ENCODE measurements at regions not wholly inside any gene's neighbourhood (a gene's known extent, or its start where the extent isn't known, plus 50 kb on each side); places are given as distances from the start of the nearest gene placed in this dataset.

DNA sequence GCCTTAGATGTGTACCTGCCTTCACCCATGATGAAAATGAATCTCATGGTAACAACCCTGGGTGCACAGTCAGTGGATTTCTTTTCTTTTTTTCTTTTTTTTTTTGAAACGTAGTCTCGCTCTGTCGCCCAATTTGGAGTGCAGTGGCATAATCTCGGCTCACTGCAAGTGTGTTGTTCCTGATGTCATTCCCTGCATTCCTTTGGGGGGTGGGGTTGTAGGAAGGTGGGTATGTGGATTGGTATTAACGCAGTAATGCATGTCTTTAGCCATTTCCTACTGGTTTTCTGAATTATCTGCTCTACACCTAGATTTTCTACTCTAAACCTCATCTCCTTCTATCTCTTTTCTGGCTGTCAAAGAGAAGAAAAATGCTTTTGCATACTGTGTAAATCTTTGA, 146.6 kb downstream of the RNF144B start:
- TF ChIP-seq EZH2 (IDR thresholded peaks at IDR 0.05; ENCODE audit: low read depth), result no peak
- TF ChIP-seq, protein P1, sequence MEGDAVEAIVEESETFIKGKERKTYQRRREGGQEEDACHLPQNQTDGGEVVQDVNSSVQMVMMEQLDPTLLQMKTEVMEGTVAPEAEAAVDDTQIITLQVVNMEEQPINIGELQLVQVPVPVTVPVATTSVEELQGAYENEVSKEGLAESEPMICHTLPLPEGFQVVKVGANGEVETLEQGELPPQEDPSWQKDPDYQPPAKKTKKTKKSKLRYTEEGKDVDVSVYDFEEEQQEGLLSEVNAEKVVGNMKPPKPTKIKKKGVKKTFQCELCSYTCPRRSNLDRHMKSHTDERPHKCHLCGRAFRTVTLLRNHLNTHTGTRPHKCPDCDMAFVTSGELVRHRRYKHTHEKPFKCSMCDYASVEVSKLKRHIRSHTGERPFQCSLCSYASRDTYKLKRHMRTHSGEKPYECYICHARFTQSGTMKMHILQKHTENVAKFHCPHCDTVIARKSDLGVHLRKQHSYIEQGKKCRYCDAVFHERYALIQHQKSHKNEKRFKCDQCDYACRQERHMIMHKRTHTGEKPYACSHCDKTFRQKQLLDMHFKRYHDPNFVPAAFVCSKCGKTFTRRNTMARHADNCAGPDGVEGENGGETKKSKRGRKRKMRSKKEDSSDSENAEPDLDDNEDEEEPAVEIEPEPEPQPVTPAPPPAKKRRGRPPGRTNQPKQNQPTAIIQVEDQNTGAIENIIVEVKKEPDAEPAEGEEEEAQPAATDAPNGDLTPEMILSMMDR (conservative IDR thresholded peaks at IDR 0.05), result no peak
- no peaks in the 10 kb centered on the region for H3K36me3 ChIP-seq (ENCODE audit: low read depth)

DNA sequence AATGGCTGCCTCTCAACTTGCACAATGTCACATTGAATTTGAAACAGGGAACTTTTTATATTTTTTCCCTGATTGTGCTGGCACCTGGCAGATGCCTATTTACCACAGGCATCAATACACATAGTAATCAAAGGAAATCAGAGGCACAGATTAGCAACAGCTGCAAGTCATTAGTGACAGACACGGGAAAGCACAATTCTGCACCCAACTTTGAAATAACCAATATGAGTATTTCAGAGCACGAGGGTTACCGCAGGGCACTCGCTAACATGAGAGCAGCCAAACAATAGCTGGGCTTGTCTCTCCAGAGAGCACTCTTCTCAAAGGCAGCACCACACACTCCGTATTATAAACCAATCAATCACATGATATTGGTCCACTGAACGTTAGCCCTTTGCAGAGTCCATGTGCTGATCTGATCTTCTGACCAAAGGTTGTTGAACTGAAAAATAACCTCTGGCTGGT, 149.5 kb downstream of the RNF144B start:
- H3K27ac ChIP-seq, result no peak overlapping the region
- H3K9me3 ChIP-seq (ENCODE audit: insufficient read depth, low read depth), result no peaks in the 10 kb centered on the region
- no peak overlapping the region for H3K4me3 ChIP-seq
- TF ChIP-seq EZH2 (IDR thresholded peaks at IDR 0.05; ENCODE audit: low read depth), result no peak
- TF ChIP-seq, protein P1 (conservative IDR thresholded peaks at IDR 0.05), result no peak
- H3K4me2 ChIP-seq, result no peak overlapping the region
- H3F3A ChIP-seq (ENCODE audit: insufficient read depth, low read depth), result no peaks in the 10 kb centered on the region
- H3K36me3 ChIP-seq (ENCODE audit: low read depth), result no peaks in the 10 kb centered on the region
- no peaks in the 10 kb centered on the region for H4K20me1 ChIP-seq (ENCODE audit: insufficient read depth)
- no TSS peak for BruUV-seq (replicated peaks)
- intact Hi-C loops (cut with micrococcal nuclease; ENCODE audit: unreplicated experiment), result no loop called here
- DNase-seq, result no peak
- peaks cover 14% of the 10 kb centered on the region; the same call in 1 of the 2 replicates for H3K27me3 ChIP-seq (ENCODE audit: insufficient read depth, low read depth)
- no peak overlapping the region for H2AFZ ChIP-seq
- CTCF ChIA-PET, result no interaction called here
- H3K4me1 ChIP-seq (replicated peaks; ENCODE audit: insufficient read depth), result no peaks in the 10 kb centered on the region
- H3K9me2 ChIP-seq (ENCODE audit: insufficient read depth), result no peaks in the 10 kb centered on the region
- POLR2A ChIA-PET (ENCODE audit: unreplicated experiment), result interaction anchor here (0.6 kb wide), 1 partner anchor 312 kb away, joined by 3 read pairs; no protein-coding TSS in a partner anchor
- H3K79me2 ChIP-seq (ENCODE audit: low read depth), result no peaks in the 10 kb centered on the region

More for the DNA sequence above, 146.6 kb downstream of the RNF144B start:
- Histone ChIP-seq H3K27me3 (ENCODE audit: insufficient read depth, low read depth) (peaks cover 14% of the 10 kb centered on the region; the same call in 1 of the 2 replicates), H2AFZ (no peak overlapping the region), H3K4me1 (replicated peaks; ENCODE audit: insufficient read depth) (no peaks in the 10 kb centered on the region), H3K4me2 (no peak overlapping the region), H4K20me1 (ENCODE audit: insufficient read depth) (no peaks in the 10 kb centered on the region), H3F3A (ENCODE audit: insufficient read depth, low read depth) (no peaks in the 10 kb centered on the region), H3K4me3 (no peak overlapping the region), H3K27ac (no peak overlapping the region), H3K9me2 (ENCODE audit: insufficient read depth) (no peaks in the 10 kb centered on the region), H3K9me3 (ENCODE audit: insufficient read depth, low read depth) (no peaks in the 10 kb centered on the region), H3K79me2 (ENCODE audit: low read depth) (no peaks in the 10 kb centered on the region)
- DNase-seq, result no peak
- ChIA-PET POLR2A (ENCODE audit: unreplicated experiment) (no interaction called here), CTCF (no interaction called here)
- BruUV-seq (replicated peaks), result no TSS peak
- intact Hi-C loops (cut with micrococcal nuclease; ENCODE audit: unreplicated experiment), result no loop called here

DNA sequence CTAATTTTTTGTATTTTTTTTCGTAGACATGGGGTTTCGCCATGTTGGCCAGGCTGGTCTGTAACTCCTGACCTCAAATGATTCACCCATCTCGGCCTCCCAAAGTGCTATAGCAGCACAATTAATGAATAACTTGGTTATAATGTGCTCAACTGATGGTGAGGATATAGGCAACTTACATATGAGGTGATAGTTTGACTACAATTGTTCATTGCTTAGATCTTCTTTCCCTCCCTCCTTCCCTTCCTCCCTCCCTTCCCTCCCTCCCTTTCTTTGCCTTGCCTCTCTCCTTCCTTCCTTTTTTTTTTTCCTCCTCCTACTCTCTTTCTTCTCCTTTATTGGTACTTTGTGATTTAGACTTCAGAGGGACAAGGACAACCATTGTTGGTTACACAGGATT, 151.2 kb downstream of the RNF144B start:
- Histone ChIP-seq H3K79me2 (ENCODE audit: low read depth) (no peaks in the 10 kb centered on the region), H3K4me3 (no peak overlapping the region)
- intact Hi-C loops (cut with micrococcal nuclease; ENCODE audit: unreplicated experiment), result no loop called here

More for the DNA sequence above, 151.2 kb downstream of the RNF144B start:
- Histone ChIP-seq H2AFZ (no peak overlapping the region), H3K9me3 (ENCODE audit: insufficient read depth, low read depth) (no peaks in the 10 kb centered on the region), H3K27ac (no peak overlapping the region), H3K9me2 (ENCODE audit: insufficient read depth) (no peaks in the 10 kb centered on the region), H3K27me3 (ENCODE audit: insufficient read depth, low read depth) (peaks cover 14% of the 10 kb centered on the region), H3K4me1 (replicated peaks; ENCODE audit: insufficient read depth) (no peaks in the 10 kb centered on the region), H3K4me2 (no peak overlapping the region), H4K20me1 (ENCODE audit: insufficient read depth) (no peaks in the 10 kb centered on the region; the same call in 1 of the 2 replicates), H3F3A (ENCODE audit: insufficient read depth, low read depth) (no peaks in the 10 kb centered on the region), H3K36me3 (ENCODE audit: low read depth) (no peaks in the 10 kb centered on the region)
- CTCF ChIA-PET, result no interaction called here
- TF ChIP-seq, protein P1 (conservative IDR thresholded peaks at IDR 0.05), result no peak
- no peak for TF ChIP-seq EZH2 (IDR thresholded peaks at IDR 0.05; ENCODE audit: low read depth)
- BruUV-seq (replicated peaks), result no TSS peak
- no peak for DNase-seq
- POLR2A ChIA-PET (ENCODE audit: unreplicated experiment), result no interaction called here

Measured in PC-9 (cell line).